HG02759 (cell line): ENCODE measurements at regions not wholly inside any gene's neighbourhood (a gene's known extent, or its start where the extent isn't known, plus 50 kb on each side); places are given as distances from the start of the nearest gene placed in this dataset.

Experiments used
- ATAC-seq: cut with Tn5 transposase; IDR thresholded peaks from one replicate; pipeline ENCODE4 v1.9.1; 2021; ENCODE audit warnings: mild to moderate bottlenecking, moderate library complexity; ENCODE audit not compliant: unreplicated experiment

DNA sequence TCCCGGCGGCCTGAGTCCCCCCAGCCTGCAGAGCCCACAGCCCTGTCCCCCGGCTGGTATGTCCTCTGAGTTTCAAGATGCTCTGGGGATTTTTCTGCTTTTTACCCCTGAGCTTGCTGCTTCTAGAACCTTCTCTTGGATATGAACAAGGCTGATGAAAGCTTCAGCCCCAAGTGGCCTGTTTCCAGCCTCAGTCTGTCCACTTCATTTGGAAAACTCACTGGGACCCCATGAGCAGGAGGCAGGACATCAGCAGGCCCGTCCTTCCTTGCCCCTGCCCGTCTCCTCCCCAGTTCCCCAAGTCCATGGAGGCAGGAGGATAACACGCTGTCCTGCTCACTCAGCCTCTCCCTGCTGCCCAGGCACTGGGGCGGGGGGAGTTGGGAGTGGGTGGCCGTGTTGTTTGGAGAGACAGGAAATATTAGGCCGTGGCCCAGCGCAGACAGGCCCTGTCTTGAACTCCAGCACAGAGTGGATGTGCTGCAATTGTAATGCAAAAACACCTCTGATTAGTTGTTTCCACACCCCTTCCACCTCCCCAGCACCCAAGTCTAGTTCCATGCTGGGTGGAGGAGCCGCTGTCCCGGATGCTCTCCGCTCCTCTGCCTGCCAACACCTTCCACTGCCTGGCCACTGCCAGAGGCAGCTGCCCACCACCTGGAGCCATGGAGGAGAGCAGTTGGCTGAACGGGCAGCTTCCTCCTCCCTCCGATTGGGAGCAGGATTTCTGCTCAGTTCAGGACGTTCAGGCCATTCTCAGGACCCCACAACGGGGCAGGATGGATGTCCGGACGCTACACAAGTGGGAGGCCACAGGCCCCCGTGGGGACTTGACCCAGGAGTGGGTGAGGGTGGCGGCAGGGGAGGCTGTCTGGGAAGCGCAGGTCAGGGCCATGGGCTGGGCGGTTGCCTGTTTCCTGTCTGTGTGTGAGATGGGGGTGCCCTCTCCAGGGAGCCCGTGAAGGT, 216.9 kb upstream of the GSE1 start:
- ATAC-seq = no peak

DNA sequence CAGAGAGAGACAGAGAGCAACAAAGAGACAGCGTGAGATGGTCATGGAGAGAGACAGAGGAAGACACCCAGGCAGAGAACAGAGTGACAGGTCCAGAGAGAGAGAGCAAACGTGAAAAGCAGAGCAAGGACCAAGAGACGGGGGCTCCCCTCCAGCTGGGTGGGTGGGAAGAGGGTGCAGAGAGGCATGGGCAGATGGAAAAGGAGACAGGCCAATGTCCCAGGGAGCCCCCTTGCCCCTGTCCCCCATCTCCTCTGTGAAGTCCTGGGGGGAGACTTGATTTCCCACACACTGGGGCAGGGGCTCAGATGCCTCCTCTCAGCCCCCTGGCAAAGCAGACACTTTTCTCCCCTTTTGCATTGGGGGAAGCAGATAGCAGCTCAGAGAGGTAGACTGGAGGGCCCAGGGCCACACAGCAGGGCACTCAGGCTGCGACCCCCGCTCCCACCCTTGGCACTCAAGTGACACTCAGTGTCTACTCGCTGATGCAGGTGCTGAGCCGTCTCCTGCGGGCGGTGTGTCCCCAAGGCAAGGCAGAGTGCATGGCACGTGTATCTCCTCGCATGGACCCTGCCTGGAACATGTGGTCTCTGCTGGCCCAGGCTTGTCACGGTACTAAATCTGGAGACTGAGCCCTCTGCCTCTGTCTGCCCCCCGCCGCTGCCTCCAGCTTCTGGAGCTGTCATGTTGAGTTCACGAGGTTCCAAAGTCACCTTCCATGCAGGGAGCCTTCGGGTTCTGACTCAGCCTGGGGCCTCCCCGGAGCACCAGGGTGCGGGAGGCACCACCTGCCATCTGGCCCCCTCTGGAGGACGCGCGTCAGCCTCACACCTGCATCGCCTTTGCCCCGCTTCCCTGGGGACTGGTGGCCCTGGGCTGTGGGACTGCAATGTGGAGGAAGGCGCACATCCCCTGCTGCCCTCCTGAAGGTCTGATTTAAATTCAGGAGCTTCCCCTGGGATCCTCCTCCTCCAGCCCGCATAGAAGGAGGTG, 215.9 kb upstream of the GSE1 start:
- ATAC-seq = peak; percentile 56

DNA sequence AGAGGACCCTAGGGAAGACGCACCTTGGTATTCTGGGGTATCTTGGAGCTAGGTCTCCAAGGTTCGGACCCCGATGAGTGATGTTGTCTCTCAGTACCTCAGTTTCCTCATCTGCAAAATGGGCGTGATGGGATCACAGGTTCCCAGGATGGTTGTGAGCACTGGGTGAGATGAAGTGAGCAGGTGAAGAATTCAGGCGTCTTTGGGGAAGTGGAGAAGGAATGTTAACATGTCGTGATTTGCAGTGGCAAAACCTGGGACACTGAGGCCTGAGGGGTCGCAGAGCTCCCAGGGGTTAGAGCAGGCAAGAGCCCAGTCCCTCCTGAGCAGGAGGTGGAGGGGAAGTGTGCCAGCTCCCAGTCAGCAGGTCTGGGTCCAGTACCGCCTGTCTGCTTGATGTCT, 215.1 kb upstream of the GSE1 start:
- ATAC-seq = no peak

DNA sequence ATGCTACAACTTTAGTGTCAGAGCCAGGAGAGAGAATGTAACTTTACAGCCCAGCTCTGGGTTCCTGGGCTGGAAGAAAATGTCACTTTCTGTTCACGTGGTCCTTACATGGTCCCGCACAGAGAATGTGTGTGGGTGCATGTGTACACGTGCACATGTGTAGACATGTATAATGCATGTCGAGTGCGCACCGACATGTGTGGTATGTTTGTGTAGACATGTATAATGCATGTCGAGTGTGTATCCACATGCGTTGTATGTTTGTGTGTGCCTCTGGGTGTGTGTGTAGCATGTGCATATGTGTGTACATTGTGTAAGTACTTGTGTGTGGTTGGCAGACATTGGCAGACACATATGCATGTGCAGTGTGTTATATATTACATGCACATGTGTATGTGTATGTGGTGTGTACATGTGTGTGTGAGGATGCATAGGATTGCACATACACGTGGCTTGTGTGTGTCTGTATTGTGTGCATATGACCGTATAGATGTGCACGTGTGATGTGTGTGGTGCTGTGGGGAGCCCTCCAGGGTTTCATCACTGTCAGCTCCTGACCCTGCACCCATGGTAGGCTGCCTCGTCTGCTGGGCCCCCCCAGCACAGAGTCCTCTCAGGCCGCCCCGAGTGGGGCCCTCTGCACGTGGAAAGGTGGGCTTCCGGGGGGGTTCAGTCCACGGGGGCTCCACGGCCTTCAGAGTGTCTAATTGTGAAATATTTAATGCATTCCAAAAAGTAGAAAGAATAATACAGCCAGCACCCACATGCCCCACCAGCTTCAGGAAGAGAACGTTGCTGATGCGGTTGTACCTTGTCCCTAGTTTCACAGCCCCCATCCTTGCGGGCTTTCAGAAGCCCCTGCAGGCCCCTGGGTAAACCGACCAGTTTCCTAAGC, 214.2 kb upstream of the GSE1 start:
- ATAC-seq = no peak

DNA sequence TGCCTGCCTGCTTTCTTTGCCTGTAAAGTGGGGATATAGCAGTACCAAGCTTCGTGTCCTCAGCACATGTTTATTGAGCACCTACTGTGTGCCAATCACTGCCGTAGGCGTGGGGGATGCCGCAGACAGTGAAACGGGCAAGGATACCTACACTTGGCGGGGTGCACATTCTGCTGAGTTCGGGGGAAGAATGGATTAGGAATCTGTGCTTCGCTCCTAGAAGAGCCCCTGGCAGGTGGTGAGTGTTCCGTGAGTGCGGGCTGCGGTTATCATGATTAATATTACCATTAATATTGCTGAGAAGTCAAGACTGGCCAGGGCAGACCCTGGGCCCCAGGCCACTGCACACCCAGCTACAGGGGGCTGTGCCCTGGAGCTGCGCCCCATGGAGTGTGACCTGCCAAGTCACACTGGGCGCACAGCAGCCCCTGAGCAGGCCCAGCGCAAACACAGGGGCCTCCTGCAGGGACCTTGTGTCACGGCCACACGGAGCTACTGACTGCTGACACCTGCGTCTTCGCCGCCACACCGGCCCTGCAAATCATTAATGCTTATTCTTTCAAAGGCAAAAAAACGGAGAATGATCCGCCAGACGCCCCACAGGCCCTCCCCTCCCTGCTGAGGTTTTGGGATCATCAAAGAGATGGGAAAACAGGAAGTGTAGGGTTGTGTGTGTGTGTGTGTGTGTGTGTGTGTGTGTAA, 213.4 kb upstream of the GSE1 start:
- no peak for ATAC-seq

DNA sequence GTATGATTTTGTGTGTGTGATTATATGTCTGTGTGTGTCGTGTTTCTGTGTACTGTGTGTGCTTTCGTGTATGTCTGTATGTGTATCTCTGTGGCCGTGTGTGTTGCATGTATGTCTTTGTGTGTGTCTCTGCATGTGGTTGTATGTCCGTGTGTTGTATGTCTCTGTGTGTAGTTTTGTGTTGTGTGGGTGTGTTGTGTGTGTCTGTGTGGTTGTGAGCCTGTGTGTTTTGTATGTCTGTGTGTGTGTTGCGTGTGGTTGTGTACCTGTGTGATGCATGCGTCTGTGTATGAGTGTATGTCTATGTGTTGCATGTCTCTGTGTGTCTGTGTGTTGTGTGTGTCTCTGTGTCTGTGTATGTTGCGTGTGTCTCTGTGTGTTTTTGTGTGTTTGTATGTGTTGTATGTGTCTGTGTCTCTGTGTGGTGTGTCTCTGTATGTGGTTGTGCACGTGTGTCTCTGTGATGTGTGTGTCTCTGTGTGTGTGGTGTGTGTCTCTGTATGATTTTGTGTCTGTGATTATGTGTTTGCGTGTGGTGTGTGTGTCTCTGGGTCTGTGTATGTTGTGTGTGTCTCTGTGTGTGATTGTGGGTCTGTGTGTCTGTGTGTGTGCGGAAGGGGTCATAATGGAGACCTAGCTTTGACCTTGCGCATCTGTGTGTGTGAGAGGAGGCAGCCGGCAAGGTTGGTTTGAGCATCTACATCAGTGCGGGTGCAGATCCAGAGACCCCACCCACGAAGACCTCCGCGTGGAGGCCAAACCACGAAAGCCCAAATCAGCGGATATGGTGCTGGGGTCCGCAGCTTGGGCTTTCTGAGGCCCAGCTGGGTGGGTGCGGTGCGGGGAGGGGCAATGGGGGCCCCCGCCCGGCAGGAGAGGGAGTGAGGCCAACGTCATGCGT, 212.6 kb upstream of the GSE1 start:
- ATAC-seq = no peak

DNA sequence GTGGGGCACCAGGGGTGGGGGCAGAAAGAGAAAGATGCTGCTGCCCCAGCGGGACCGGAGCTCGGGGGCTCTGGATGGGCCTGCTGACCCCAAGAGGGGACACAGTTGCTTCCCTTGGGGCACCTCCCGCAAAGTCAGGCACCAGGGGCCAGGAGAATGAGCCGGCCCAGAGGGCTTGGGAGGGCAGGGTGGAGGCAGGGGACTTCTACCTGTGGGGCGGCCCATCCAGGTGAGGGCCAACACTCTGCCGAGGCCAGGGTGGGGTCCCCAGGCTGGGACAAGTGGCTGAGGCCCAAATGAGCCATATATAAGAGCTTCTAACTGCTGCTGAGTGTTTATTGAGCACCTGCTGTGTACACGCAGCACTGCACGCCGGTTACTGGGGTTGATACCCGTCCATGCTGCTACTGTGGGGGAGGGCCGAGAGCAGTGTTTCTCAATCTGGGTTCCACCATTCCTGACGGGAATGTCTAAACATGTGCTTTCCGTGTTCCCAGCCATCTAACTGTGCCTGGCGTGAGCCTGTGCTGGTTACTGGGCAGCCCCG, 211.7 kb upstream of the GSE1 start:
- ATAC-seq = no peak

DNA sequence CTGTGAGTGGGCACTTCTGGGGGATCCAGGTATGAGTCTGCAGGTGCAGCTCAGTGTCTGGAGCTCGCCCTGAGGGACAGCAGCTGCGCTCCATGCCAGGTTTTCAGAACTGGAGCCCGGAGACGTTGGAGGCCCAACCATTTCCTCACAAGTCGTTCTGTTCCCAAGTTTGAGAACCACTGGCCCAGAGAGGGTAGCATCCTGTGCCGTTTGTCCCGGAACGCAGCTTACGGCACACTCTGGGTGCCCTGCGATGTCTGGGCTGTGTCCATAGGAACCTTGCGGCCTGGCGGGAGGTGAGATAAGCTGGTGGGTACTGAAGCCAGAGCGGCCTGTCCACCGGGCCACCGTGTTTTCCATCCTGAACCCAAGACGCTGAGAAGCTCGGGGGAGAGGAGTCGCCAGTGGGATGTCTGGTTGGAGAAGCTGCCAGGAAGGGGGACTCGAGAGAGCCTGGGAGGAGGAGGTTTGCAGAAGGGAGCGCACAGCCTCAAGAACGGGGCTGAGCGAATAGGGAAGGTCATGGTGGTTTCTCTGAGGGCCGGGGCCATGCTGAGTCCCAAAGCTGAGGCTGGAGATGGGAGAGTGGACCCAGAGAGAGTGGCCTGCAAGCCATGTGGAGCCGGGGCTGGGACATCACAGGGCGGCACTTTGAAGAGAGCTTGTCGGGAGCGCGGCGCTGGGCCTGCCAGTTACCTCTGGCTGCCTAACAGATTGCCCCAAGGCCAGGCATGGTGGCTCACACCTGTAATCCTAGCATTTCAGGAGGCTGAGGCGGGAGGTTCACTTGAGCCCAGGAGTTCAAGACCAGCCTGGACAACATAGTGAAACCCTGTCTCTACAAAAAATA, 211.0 kb upstream of the GSE1 start:
- no peak for ATAC-seq

DNA sequence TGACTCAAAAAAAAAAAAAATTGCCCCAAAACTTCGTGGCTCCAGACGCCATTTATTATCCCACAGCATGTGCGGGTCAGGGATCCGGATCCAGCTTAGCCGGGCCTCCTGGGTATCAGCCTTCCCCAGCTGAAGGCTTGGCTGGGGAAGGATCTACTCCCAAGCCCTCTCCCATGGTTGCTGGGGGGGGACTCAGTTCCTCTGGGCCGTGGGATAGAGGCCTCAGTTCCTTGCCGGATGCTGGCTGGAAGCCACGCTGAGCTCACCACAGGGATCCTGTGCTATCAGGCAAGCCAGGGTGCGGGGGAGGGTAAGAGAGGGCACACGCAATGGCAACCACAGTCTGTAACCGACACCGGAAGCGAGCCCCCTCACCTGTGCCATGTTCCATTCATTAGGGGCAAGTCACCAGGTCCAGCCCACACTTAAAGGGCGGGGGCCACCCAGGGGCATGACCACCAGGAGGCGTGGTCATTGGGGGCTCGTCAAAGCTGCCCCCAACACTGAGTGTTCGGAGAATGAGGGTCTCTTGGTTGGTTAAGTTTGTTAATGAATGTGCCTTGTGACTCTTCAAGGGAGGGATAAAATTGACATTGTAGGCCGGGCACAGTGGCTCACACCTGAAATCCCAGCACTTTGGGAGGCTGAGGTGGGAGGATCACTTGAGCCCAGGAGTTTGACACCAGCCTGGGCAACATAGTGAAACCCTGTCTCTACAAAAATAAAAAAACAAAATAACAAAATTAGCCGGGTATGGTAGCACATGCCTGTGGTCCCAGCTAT, 210.0 kb upstream of the GSE1 start:
- ATAC-seq = no peak

DNA sequence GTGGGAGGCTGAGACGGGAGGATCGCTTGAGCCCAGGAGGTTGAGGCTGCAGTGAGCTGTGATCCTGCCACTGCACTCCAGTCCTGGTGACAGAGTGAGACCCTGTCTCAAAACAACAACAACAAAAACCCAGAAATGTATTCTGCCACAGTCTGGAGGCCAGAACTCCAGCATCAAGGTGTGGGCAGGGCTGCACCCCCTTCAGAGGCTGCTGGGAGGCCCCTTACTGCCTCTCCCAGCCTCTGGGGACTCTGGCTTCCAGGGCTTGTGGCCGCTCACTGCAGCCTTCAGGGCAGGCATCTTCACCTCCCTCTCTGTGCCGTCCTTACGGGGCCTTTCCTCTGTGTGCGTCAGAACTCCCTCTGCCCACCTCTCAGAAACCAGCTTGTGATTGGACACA, 209.4 kb upstream of the GSE1 start:
- no peak for ATAC-seq

DNA sequence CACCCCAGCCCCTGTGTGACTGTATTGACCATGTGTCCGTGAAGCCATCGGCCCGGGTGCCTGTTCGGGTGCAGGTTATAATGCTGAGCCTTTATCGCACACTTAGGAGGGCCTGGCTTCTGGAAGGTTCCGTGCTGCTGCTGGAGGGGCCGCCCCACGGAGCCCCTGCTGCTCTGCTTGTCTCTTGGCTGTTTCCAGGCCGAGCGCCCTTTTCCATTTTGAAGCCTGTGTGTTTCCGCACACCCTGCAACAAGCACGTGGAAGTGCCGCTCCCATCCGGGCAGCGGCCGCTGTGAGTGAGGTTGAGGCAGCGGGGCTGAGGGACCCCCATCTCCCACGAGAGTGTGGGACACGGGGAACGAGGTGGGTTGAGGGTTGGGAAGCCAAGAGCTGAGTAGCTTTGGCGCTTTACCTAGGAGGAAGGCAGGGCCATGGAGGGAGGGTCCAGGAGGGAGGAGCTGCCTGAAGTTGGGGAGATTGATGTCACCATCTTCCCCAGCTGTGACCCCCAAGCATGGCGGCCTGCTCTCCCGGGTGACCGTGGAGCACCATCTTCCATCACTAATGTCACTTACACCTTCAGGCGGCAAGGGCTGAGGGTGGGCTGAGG, 200.1 kb upstream of the GSE1 start:
- no peak for ATAC-seq

DNA sequence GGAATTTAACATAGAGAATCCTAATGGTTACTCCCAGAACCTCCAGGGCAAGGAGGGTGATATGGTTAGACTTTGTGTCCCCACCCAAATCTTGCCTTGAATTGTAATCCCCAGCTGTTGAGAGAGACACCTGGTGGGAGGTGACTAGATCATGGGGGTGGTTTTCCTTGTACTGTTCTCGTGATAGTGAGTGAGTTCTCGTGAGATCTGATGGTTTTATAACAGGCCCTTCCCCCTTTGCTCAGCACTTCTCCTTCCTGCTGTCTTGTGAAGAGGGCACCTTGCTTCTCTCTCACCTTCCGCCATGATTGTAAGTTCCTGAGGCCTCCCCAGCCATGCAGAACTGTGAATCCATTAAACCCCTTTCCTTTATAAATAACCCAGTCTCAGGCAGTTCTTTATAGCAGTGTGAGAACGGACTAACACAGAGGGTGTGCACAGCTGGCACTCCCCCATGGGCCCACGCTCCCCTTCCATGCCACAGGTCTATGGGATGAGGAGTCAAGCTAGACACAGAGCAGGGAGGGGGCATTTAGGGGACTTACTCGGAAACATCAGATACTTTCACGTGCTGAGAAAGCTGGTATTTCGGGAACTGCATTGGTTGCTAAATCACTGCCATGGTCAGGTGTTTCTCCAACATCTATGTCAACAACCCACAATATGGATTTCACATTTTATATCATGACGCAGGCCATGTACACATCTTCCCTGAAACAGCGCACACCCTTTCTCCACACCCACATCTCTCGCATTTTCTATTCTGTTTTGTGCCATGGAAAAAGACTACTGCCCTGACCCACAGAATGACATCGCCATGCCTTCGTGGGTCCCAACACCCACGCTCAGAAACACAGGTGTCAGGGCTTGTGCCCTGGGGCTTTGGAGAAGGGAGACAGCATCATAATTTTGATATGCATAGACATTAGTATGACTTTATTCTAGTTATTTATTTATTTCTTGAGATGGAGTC, 199.1 kb upstream of the GSE1 start:
- no peak for ATAC-seq

DNA sequence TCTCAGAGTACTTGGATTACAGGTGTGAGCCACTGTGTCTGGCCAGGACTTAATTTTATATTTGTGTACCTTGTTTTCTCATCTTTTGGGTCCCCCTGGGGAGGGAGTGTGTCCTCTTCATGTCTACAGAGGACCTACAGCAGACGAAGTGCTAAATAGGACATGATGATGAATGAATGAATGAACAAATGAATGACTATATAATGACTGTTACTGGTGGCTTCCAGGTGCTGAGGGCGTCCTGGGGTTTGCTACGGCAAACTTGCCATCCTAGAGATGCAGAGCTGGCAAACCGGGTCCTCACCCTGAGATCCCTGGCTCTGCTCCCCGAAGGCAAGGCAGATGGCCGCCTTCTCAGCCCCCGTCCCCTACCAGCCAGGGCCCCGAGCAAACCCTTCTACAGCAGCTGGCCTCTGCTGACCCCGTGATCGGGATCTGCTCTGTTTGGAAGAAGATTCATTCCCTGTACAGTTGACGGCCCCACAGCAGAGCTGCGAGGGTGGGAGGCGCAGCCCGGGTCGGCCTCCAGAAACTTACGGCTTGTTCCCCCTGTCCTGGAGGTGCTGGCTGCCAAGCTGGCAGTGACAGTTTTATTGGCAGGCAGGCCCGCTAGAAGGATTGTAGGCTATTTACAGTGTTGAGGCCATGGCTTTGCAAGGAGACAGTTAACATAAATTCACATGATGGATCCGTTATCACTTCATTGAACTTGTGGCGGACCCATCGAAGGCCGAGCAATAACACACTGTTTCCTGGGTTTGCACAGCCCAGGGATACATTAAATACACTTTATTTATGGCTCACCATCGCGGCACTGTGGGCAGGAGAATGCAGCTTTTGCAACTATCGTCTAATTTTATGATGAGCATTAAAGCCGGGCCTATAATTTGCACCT, 197.7 kb upstream of the GSE1 start:
- no peak for ATAC-seq
